Astrocyte of the cerebellum (primary cell): ENCODE measurements at regions not wholly inside any gene's neighbourhood (a gene's known extent, or its start where the extent isn't known, plus 50 kb on each side); places are given as distances from the start of the nearest gene placed in this dataset.

Experiments
- DNase-seq: peaks from one replicate; pipeline ENCODE4 v3.0.0-alpha.2; 2011; ENCODE audit warnings: low read depth
- H3K4me3 ChIP-seq: 2 replicates; pipeline ENCODE4 v1.5.1; 2011; ENCODE audit warnings: mild to moderate bottlenecking, low read depth, low read length, moderate library complexity
- CTCF ChIP-seq: IDR thresholded peaks from 2 replicates; pipeline ENCODE4 v1.5.1; 2012; ENCODE audit warnings: low read length, low read depth, moderate library complexity, mild to moderate bottlenecking; ENCODE audit errors: missing control alignments
- in situ Hi-C: cut with HindIII; loops from 2 replicates; pipeline ENCODE4 v1.10.0; 2017; ENCODE audit warnings: low sequenced_read_pairs

GRCh38 chr7:120014925-120015465 is 258.0 kb upstream of the KCND2 start:
- DNase-seq, result peak; percentile 53
- in situ Hi-C loops, result no loop called here
- no peak overlapping the region for H3K4me3 ChIP-seq
- TF ChIP-seq CTCF, result no peak

DNA sequence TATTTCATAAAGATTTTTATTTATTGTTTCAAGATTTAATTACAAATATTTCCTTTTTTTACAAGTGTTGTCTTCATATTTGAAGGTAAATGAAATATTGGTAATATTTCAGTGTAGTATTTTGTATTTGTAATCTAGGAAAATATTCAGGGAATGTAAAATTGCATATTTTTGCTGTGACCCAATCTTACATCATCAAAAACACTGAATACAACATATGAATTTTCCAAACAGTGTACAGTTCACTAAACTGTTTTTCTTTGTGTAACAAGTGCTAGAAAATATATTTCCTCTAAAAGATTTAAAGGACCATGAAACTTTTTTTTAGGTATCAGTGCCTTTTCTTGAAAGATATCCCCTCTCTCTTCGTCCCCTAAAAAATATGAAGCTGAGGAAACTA is 251.9 kb upstream of the KCND2 start:
- in situ Hi-C loops, result no loop called here
- no peak for TF ChIP-seq CTCF
- DNase-seq, result no peak

GRCh38 chr7:120023494-120024167 is 249.3 kb upstream of the KCND2 start:
- in situ Hi-C loops, result no loop called here
- H3K4me3 ChIP-seq, result no peak overlapping the region
- no peak for TF ChIP-seq CTCF
- no peak for DNase-seq

More for the DNA sequence above, 251.9 kb upstream of the KCND2 start:
- no peak overlapping the region for H3K4me3 ChIP-seq

DNA sequence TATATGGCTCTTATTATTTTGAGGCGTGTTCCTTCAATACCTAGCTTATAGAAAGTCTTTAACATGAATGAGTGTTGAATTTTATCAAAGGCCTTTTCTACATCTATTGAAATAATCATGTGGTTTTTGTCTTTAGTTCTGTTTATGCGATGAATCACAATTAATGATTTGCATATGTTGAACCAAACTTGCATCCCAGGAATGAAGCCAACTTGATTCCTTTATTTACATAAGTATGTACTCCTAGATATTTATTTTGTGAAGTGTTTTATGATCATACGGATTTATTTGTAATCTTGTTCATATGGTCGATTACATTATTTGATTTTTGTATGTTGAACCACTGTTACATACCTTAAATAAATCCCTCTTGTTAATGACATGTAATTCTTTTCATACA is 244.3 kb upstream of the KCND2 start:
- TF ChIP-seq CTCF, result no peak
- no peak overlapping the region for H3K4me3 ChIP-seq
- no peak for DNase-seq
- in situ Hi-C loops, result no loop called here

- TF ChIP-seq CTCF, result no peak
- in situ Hi-C loops, result no loop called here
- no peak overlapping the region for H3K4me3 ChIP-seq
- no peak for DNase-seq
These were observed 242.1 kb upstream of the KCND2 start for GRCh38 chr7:120030876-120031275.

- no peak for TF ChIP-seq CTCF
- H3K4me3 ChIP-seq, result no peak overlapping the region
- in situ Hi-C loops, result no loop called here
- no peak for DNase-seq
These were observed 239.9 kb upstream of the KCND2 start for GRCh38 chr7:120033114-120033513.
